ENCODE measurements at regions not wholly inside any gene's neighbourhood (a gene's known extent, or its start where the extent isn't known, plus 50 kb on each side); places are given as distances from the start of the nearest gene placed in this dataset.

- no peak for DNase-seq
These were observed 145.3 kb downstream of the VEGFA start for GRCh38 chr6:43915208-43915869.

- DNase-seq, result no peak
These were observed 144.5 kb downstream of the VEGFA start for GRCh38 chr6:43914272-43915147.

GRCh38 chr6:43913375-43914271 lies 143.6 kb downstream of the VEGFA start:
- no peak for DNase-seq

- no peak for DNase-seq
These were observed 142.8 kb downstream of the VEGFA start for GRCh38 chr6:43912598-43913371.

GRCh38 chr6:43912116-43912577 lies 142.1 kb downstream of the VEGFA start:
- no peak for DNase-seq

- DNase-seq, result no peak
These were observed 141.5 kb downstream of the VEGFA start for GRCh38 chr6:43911354-43912115.

GRCh38 chr6:43910638-43911353 lies 140.8 kb downstream of the VEGFA start:
- no peak for DNase-seq

- no peak for DNase-seq
These were observed 140.2 kb downstream of the VEGFA start for GRCh38 chr6:43910149-43910637.

- no peak for DNase-seq
These were observed 139.6 kb downstream of the VEGFA start for GRCh38 chr6:43909474-43910148.

- DNase-seq, result no peak
These were observed 137.9 kb downstream of the VEGFA start for GRCh38 chr6:43907789-43908472.

GRCh38 chr6:43907312-43907711 lies 137.3 kb downstream of the VEGFA start:
- DNase-seq, result no peak

GRCh38 chr6:43904311-43905123 lies 134.5 kb downstream of the VEGFA start:
- no peak for DNase-seq

GRCh38 chr6:43903739-43904290 lies 133.8 kb downstream of the VEGFA start:
- no peak for DNase-seq

- no peak for DNase-seq
These were observed 131.8 kb downstream of the VEGFA start for GRCh38 chr6:43901733-43902230.

- DNase-seq, result no peak
These were observed 131.1 kb downstream of the VEGFA start for GRCh38 chr6:43900916-43901732.

- DNase-seq, result no peak
These were observed 130.5 kb downstream of the VEGFA start for GRCh38 chr6:43900560-43900915.

- DNase-seq, result no peak
These were observed 129.8 kb downstream of the VEGFA start for GRCh38 chr6:43899830-43900229.

All from CD4-positive, alpha-beta T cell treated with Interleukin-15 for 1 hour (primary cell).